ENCODE measurements at regions not wholly inside any gene's neighbourhood (a gene's known extent, or its start where the extent isn't known, plus 50 kb on each side); places are given as distances from the start of the nearest gene placed in this dataset.

- ChIA-PET CTCF (no interaction called here), POLR2A (no interaction called here)
- Histone ChIP-seq H3K4me3 (replicated peaks in 1 of 3; ENCODE audit: insufficient read depth in 1 of 3, low read depth in 1 of 3, low read length in 3 of 3) (no peak overlapping the region), H3K27me3 (ENCODE audit: control insufficient read depth in 2 of 2, insufficient read depth in 2 of 2, low read length in 2 of 2) (no peaks in the 10 kb centered on the region), H3K9ac (replicated peaks; ENCODE audit: extremely low read depth, insufficient read depth, low read length) (no peak overlapping the region), H3K9me1 (replicated peaks; ENCODE audit: control insufficient read depth, extremely low read depth, insufficient read depth, low read length) (no peaks in the 10 kb centered on the region), H3K79me2 (ENCODE audit: control insufficient read depth, insufficient read depth, low read length) (no peaks in the 10 kb centered on the region), H3K9me3 (replicated peaks; ENCODE audit: control insufficient read depth, insufficient read depth, low read length) (peaks cover 7% of the 10 kb centered on the region), H4K20me1 (replicated peaks; ENCODE audit: control insufficient read depth, extremely low read depth, insufficient read depth, low read length) (no peaks in the 10 kb centered on the region), H3K4me2 (ENCODE audit: insufficient read depth, low read length) (no peak overlapping the region), H3K27ac (ENCODE audit: insufficient read depth, low read depth, low read length) (no peak overlapping the region), H2AFZ (ENCODE audit: low read depth, low read length) (no peak overlapping the region), H3K4me1 (ENCODE audit: control insufficient read depth, extremely low read depth, insufficient read depth, low read length) (no peaks in the 10 kb centered on the region), H3K36me3 (ENCODE audit: control insufficient read depth in 2 of 2, extremely low read depth in 1 of 2, insufficient read depth in 2 of 2, low read length in 2 of 2) (no peaks in the 10 kb centered on the region)
- TF ChIP-seq MAX (IDR thresholded peaks at IDR 0.05; ENCODE audit: insufficient read depth, insufficient read length) (no peak), FOS (IDR thresholded peaks at IDR 0.05; ENCODE audit: borderline replicate concordance, insufficient read depth, low read length) (no peak), GATA2 (IDR thresholded peaks at IDR 0.05; ENCODE audit: insufficient read depth, insufficient read length, low read depth, low read length) (no peak), MYC (IDR thresholded peaks at IDR 0.05; ENCODE audit: low read depth, low read length) (no peak), JUN (IDR thresholded peaks at IDR 0.05; ENCODE audit: borderline replicate concordance, insufficient read depth, insufficient read length, low read depth) (no peak), EZH2 (IDR thresholded peaks at IDR 0.05; ENCODE audit: borderline replicate concordance, low read depth, low read length, severe bottlenecking) (no peak), POLR2AphosphoS5 (IDR thresholded peaks at IDR 0.05; ENCODE audit: insufficient read depth, low read depth, low read length) (no peak), CTCF (IDR thresholded peaks at IDR 0.05; ENCODE audit: extremely low read depth in 1 of 2, insufficient read depth in 1 of 2, low read depth in 1 of 2, low read length in 2 of 2) (no peak), POLR2A (IDR thresholded peaks at IDR 0.05; ENCODE audit: low read depth, low read length) (no peak)
- BruUV-seq (replicated peaks) = no TSS peak
- intact Hi-C loops (cut with micrococcal nuclease) = no loop called here
- DNase-seq (ENCODE audit: low read depth, low spot score) = no peak
- FAIRE-seq = no peak
- dilution Hi-C loops (cut with MboI; ENCODE audit: extremely low pct_ligation_motif_present, low sequenced_read_pairs) = no loop called here
Measured at GRCh38 chr9:1761807-1762206, 253.3 kb upstream of the SMARCA2 start.

All from endothelial cell of umbilical vein (primary cell).